ENCODE measurements at regions not wholly inside any gene's neighbourhood (a gene's known extent, or its start where the extent isn't known, plus 50 kb on each side); places are given as distances from the start of the nearest gene placed in this dataset.
"Not testable (repeated sequence)": the region's sequence is repeated elsewhere in the genome, so short reads cannot be mapped to it uniquely, and the experiment has no call there.

- no peak overlapping the region for H3K27ac ChIP-seq
- H3K27me3 ChIP-seq, result no peaks in the 10 kb centered on the region
- no peaks in the 10 kb centered on the region for H3K36me3 ChIP-seq
- H3K4me1 ChIP-seq, result no peaks in the 10 kb centered on the region
- DNase-seq, result no peak
- no peak for TF ChIP-seq CTCF (IDR thresholded peaks at IDR 0.05)
- no peak for TF ChIP-seq POLR2A (IDR thresholded peaks at IDR 0.05)
- H3K4me3 ChIP-seq (replicated peaks in 1 of 3), result no peak overlapping the region
- intact Hi-C loops (cut with DNase I), result no loop called here
- 86 to 88% methylated on average over 1 of the region's 1 CpG for WGBS, 2 donors
- H3K9me3 ChIP-seq, result no peaks in the 10 kb centered on the region
These were observed 371.9 kb upstream of the ARRDC3 start for GRCh38 chr5:91754990-91755389.

- H3K9me3 ChIP-seq; H3K27ac ChIP-seq; H3K27me3 ChIP-seq; H3K4me1 ChIP-seq; H3K4me3 ChIP-seq (replicated peaks in 1 of 3); DNase-seq; intact Hi-C loops (cut with DNase I); H3K36me3 ChIP-seq: not testable (repeated sequence)
- WGBS, 2 donors, result 87 to 88% methylated on average over 5 of the region's 5 CpGs
These were observed 361.4 kb upstream of the ARRDC3 start for GRCh38 chr5:91744470-91744869.

GRCh38 chr5:91742550-91742949 is 359.4 kb upstream of the ARRDC3 start:
- WGBS, 2 donors, result 58 to 70% methylated on average over 3 of the region's 3 CpGs
- TF ChIP-seq CTCF (IDR thresholded peaks at IDR 0.05) (no peak), POLR2A (IDR thresholded peaks at IDR 0.05) (no peak)
- intact Hi-C loops (cut with DNase I), result no loop called here
- DNase-seq, result no peak
- Histone ChIP-seq H3K9me3 (no peaks in the 10 kb centered on the region), H3K27me3 (no peaks in the 10 kb centered on the region), H3K27ac (no peak overlapping the region), H3K36me3 (no peaks in the 10 kb centered on the region), H3K4me3 (replicated peaks in 1 of 3) (no peak overlapping the region), H3K4me1 (no peaks in the 10 kb centered on the region)

- TF ChIP-seq CTCF (IDR thresholded peaks at IDR 0.05) (no peak), POLR2A (IDR thresholded peaks at IDR 0.05) (no peak)
- DNase-seq, result no peak
- intact Hi-C loops (cut with DNase I), result no loop called here
- Histone ChIP-seq H3K4me1 (no peaks in the 10 kb centered on the region), H3K27me3 (no peaks in the 10 kb centered on the region), H3K9me3 (no peaks in the 10 kb centered on the region), H3K27ac (no peak overlapping the region), H3K4me3 (replicated peaks in 1 of 3) (no peak overlapping the region), H3K36me3 (no peaks in the 10 kb centered on the region)
- WGBS, 2 donors, result 76 to 78% methylated on average over 7 of the region's 7 CpGs
These were observed 358.8 kb upstream of the ARRDC3 start for GRCh38 chr5:91741764-91742505.

- intact Hi-C loops (cut with DNase I), result no loop called here
- no peaks in the 10 kb centered on the region for H3K4me1 ChIP-seq
- 88 to 97% methylated on average over 1 of the region's 1 CpG for WGBS, 2 donors
- DNase-seq, result no peak
- H3K9me3 ChIP-seq, result no peaks in the 10 kb centered on the region
- H3K36me3 ChIP-seq, result no peaks in the 10 kb centered on the region
- no peaks in the 10 kb centered on the region for H3K27me3 ChIP-seq
- no peak overlapping the region for H3K4me3 ChIP-seq (replicated peaks in 1 of 3)
- no peak for TF ChIP-seq POLR2A (IDR thresholded peaks at IDR 0.05)
- no peak for TF ChIP-seq CTCF (IDR thresholded peaks at IDR 0.05)
- H3K27ac ChIP-seq, result no peak overlapping the region
These were observed 346.9 kb upstream of the ARRDC3 start for GRCh38 chr5:91730026-91730425.

All from thyroid gland (tissue), 4 donors.